H1 (cell line): ENCODE measurements at regions not wholly inside any gene's neighbourhood (a gene's known extent, or its start where the extent isn't known, plus 50 kb on each side); places are given as distances from the start of the nearest gene placed in this dataset.

Source experiments
- CBX8 ChIP-seq: fragments of 300-800, 300-1000 bp; sonication (generic); IDR thresholded peaks from 2 replicates; pipeline ENCODE4 v1.7.1; 2016; ENCODE audit warnings: low read depth, low read length, borderline replicate concordance
- CTCF ChIP-seq, 3 experiments: IDR thresholded peaks; 1 replicate in 2 of 3; 2 replicates in 1 of 3; pipeline versions ENCODE4 v1.5.1 to v1.6.1; 2011; ENCODE audit warnings: low read length in 3 of 3, mild to moderate bottlenecking in 3 of 3, inconsistent platforms in 2 of 3, low read depth in 1 of 3, moderate library complexity in 1 of 3; ENCODE audit not compliant: insufficient read depth in 1 of 3; ENCODE audit errors: control extremely low read depth in 1 of 3
- EZH2 ChIP-seq: fragments of 200-600 bp; sonication (generic); IDR thresholded peaks from 2 replicates; pipeline ENCODE4 v1.7.1; 2012; ENCODE audit warnings: low read depth, mild to moderate bottlenecking, moderate library complexity, low read length, inconsistent platforms; ENCODE audit not compliant: severe bottlenecking
- POLR2A ChIP-seq, 2 experiments: IDR thresholded peaks; 1 replicate in 1 of 2; 2 replicates in 1 of 2; pipeline ENCODE4 v1.6.1; 2011; ENCODE audit warnings: low read depth in 2 of 2, low read length in 2 of 2, mild to moderate bottlenecking in 2 of 2; ENCODE audit errors: control extremely low read depth in 1 of 2
- POLR2AphosphoS5 ChIP-seq: IDR thresholded peaks from 2 replicates; pipeline ENCODE4 v1.6.1; 2011; ENCODE audit warnings: low read depth, low read length
- RFX5 ChIP-seq: IDR thresholded peaks from 2 replicates; pipeline ENCODE4 v1.6.1; 2011; ENCODE audit warnings: low read depth, low read length, improper control_type of control experiment, borderline replicate concordance
- YY1 ChIP-seq: IDR thresholded peaks from 2 replicates; pipeline ENCODE4 v1.6.1; 2011; ENCODE audit warnings: low read depth, mild to moderate bottlenecking, low read length
- TF ChIP-seq, protein P1 (sequence below): IDR thresholded peaks from 2 replicates; pipeline ENCODE4 v1.6.1; 2012; ENCODE audit warnings: low read length, inconsistent platforms

DNA sequence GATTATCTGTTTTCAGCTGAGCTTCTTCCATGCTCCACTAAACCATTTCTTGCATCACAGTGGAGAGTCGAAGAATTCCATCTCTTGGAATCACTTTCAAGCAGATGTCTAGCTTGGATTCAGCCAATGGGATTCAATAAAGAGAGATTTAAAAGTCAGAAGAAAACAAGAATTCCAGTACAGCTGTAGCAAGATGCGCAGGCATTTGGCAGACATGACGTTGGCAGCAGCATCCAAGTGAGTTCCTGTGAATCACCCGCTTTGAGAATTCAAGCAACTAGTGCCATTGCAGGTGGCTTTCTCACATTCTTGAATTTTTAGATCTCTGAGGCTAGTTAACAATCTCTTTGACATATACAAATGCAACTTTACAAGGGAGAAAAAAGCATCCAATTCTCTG, 467.0 kb downstream of the CDH10 start:
- no peak for TF ChIP-seq YY1
- TF ChIP-seq POLR2A (IDR thresholded peaks at IDR 0.05; ENCODE audit: control extremely low read depth in 1 of 2, low read depth in 2 of 2, low read length in 2 of 2): no peak
- TF ChIP-seq, protein P1, sequence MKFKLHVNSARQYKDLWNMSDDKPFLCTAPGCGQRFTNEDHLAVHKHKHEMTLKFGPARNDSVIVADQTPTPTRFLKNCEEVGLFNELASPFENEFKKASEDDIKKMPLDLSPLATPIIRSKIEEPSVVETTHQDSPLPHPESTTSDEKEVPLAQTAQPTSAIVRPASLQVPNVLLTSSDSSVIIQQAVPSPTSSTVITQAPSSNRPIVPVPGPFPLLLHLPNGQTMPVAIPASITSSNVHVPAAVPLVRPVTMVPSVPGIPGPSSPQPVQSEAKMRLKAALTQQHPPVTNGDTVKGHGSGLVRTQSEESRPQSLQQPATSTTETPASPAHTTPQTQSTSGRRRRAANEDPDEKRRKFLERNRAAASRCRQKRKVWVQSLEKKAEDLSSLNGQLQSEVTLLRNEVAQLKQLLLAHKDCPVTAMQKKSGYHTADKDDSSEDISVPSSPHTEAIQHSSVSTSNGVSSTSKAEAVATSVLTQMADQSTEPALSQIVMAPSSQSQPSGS: no peak
- no peak for TF ChIP-seq POLR2AphosphoS5
- no peak for TF ChIP-seq RFX5
- no peak for TF ChIP-seq EZH2
- TF ChIP-seq CTCF (IDR thresholded peaks at IDR 0.05; ENCODE audit: control extremely low read depth in 1 of 3, insufficient read depth in 1 of 3, low read depth in 1 of 3, low read length in 3 of 3): no peak
- TF ChIP-seq CBX8: no peak
